ENCODE measurements at regions not wholly inside any gene's neighbourhood (a gene's known extent, or its start where the extent isn't known, plus 50 kb on each side); places are given as distances from the start of the nearest gene placed in this dataset.

- Mint-ChIP-seq H3K9me3 (ENCODE audit: unreplicated experiment) (no peaks in the 10 kb centered on the region), H3K4me1 (ENCODE audit: unreplicated experiment) (no peaks in the 10 kb centered on the region), H3K27ac (ENCODE audit: unreplicated experiment) (no peak overlapping the region), H3K4me3 (ENCODE audit: unreplicated experiment) (no peak overlapping the region), H3K27me3 (ENCODE audit: unreplicated experiment) (peaks cover 4% of the 10 kb centered on the region), H3K36me3 (ENCODE audit: low read depth, unreplicated experiment) (no peaks in the 10 kb centered on the region)
- no peak for TF ChIP-seq CTCF (IDR thresholded peaks at IDR 0.05; ENCODE audit: unreplicated experiment)
- peak; percentile 10 for DNase-seq (ENCODE audit: low spot score)
Measured at GRCh38 chr5:107808671-107809137, 138.0 kb upstream of the EFNA5 start.

GRCh38 chr5:107807431-107807830 is 136.7 kb upstream of the EFNA5 start:
- DNase-seq (ENCODE audit: low spot score): no peak
- no peak for TF ChIP-seq CTCF (IDR thresholded peaks at IDR 0.05; ENCODE audit: unreplicated experiment)
- H3K27me3 Mint-ChIP-seq (ENCODE audit: unreplicated experiment): peaks cover 1% of the 10 kb centered on the region
- H3K4me3 Mint-ChIP-seq (ENCODE audit: unreplicated experiment): no peak overlapping the region
- H3K36me3 Mint-ChIP-seq (ENCODE audit: low read depth, unreplicated experiment): no peaks in the 10 kb centered on the region
- no peaks in the 10 kb centered on the region for H3K4me1 Mint-ChIP-seq (ENCODE audit: unreplicated experiment)
- H3K27ac Mint-ChIP-seq (ENCODE audit: unreplicated experiment): no peak overlapping the region
- H3K9me3 Mint-ChIP-seq (ENCODE audit: unreplicated experiment): no peaks in the 10 kb centered on the region

- no peak overlapping the region for H3K27ac Mint-ChIP-seq (ENCODE audit: unreplicated experiment)
Measured at GRCh38 chr5:107806705-107807104, 136.0 kb upstream of the EFNA5 start.

GRCh38 chr5:107806271-107806670 is 135.5 kb upstream of the EFNA5 start:
- Mint-ChIP-seq H3K27me3 (ENCODE audit: unreplicated experiment) (peaks cover 1% of the 10 kb centered on the region), H3K4me1 (ENCODE audit: unreplicated experiment) (no peaks in the 10 kb centered on the region), H3K9me3 (ENCODE audit: unreplicated experiment) (no peaks in the 10 kb centered on the region), H3K4me3 (ENCODE audit: unreplicated experiment) (no peak overlapping the region), H3K27ac (ENCODE audit: unreplicated experiment) (no peak overlapping the region), H3K36me3 (ENCODE audit: low read depth, unreplicated experiment) (no peaks in the 10 kb centered on the region)
- no peak for TF ChIP-seq CTCF (IDR thresholded peaks at IDR 0.05; ENCODE audit: unreplicated experiment)
- DNase-seq (ENCODE audit: low spot score): no peak

More at GRCh38 chr5:107806705-107807104, 136.0 kb upstream of the EFNA5 start:
- H3K36me3 Mint-ChIP-seq (ENCODE audit: low read depth, unreplicated experiment): no peaks in the 10 kb centered on the region
- no peak for TF ChIP-seq CTCF (IDR thresholded peaks at IDR 0.05; ENCODE audit: unreplicated experiment)
- H3K4me3 Mint-ChIP-seq (ENCODE audit: unreplicated experiment): no peak overlapping the region
- no peaks in the 10 kb centered on the region for H3K4me1 Mint-ChIP-seq (ENCODE audit: unreplicated experiment)
- DNase-seq (ENCODE audit: low spot score): no peak
- no peaks in the 10 kb centered on the region for H3K9me3 Mint-ChIP-seq (ENCODE audit: unreplicated experiment)
- peaks cover 1% of the 10 kb centered on the region for H3K27me3 Mint-ChIP-seq (ENCODE audit: unreplicated experiment)

GRCh38 chr5:107805824-107806223 is 135.1 kb upstream of the EFNA5 start:
- H3K9me3 Mint-ChIP-seq (ENCODE audit: unreplicated experiment): no peaks in the 10 kb centered on the region
- no peak for DNase-seq (ENCODE audit: low spot score)
- H3K27me3 Mint-ChIP-seq (ENCODE audit: unreplicated experiment): peaks cover 1% of the 10 kb centered on the region
- H3K36me3 Mint-ChIP-seq (ENCODE audit: low read depth, unreplicated experiment): no peaks in the 10 kb centered on the region
- TF ChIP-seq CTCF (IDR thresholded peaks at IDR 0.05; ENCODE audit: unreplicated experiment): no peak
- no peak overlapping the region for H3K4me3 Mint-ChIP-seq (ENCODE audit: unreplicated experiment)
- H3K4me1 Mint-ChIP-seq (ENCODE audit: unreplicated experiment): no peaks in the 10 kb centered on the region
- H3K27ac Mint-ChIP-seq (ENCODE audit: unreplicated experiment): no peak overlapping the region
